GM19438 (cell line): ENCODE measurements at regions not wholly inside any gene's neighbourhood (a gene's known extent, or its start where the extent isn't known, plus 50 kb on each side); places are given as distances from the start of the nearest gene placed in this dataset.
"Not testable (repeated sequence)": the region's sequence is repeated elsewhere in the genome, so short reads cannot be mapped to it uniquely, and the experiment has no call there.

Source experiments
- ATAC-seq: cut with Tn5 transposase; IDR thresholded peaks from one replicate; pipeline ENCODE4 v1.9.1; 2021; ENCODE audit warnings: low read depth; ENCODE audit not compliant: unreplicated experiment

DNA sequence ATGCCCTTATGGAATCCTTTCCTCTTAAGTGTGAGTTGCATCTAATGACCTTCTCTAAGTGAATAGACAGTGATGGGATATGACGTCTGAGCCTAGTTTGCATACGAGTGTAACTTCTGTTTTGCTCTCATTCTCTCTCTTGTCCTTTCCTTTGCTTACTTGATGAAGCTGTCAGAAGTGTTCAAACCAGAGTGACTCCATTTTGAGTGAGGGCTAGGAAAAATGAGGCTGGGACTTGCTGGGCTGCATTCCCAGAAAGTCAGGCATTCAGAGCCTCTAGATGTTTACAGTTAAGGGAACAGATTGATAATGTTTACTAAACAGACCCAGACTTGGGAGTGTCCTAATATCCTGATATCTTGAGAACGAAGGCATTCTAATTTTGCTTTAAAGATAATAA is 311.2 kb upstream of the SOX4 start:
- not testable (repeated sequence) for ATAC-seq

DNA sequence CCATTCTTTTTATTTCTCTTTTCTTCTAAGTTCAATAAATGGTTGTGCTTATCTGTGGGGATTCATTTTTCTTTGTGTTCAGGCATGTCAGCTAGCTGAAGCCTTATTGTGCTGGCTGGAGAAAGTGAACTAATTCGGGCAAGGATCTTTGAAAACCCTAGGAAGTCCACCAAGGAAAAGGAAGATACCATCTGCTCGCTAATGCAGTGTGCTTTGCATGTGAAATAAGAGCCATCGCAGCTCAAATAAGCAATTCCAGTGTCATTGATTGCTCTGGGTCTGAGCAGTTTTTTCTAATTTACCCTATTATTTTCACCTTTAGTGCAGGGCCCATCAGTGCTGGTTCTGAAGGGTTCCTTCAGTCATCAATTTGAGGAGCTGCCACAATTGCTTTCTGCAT is 309.4 kb upstream of the SOX4 start:
- ATAC-seq, result no peak

DNA sequence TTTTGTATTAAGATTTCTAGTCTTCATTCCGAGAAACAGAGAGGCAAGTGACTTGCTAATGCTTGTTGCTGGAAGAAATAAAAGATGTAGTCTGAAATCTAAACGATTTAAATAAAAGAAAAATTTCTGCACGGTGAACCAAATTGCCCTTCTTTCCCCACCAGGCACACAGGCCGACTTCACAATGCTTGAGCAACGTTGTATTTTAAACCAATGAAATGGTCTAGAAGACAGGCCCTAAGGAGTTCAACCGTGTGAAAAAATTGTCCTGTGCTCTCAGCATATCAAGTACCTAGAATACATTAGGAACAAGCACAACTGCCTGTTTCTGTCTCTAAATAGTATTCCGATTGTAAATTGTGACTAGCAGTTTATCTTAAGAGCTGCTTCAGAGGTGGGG is 308.8 kb upstream of the SOX4 start:
- no peak for ATAC-seq

DNA sequence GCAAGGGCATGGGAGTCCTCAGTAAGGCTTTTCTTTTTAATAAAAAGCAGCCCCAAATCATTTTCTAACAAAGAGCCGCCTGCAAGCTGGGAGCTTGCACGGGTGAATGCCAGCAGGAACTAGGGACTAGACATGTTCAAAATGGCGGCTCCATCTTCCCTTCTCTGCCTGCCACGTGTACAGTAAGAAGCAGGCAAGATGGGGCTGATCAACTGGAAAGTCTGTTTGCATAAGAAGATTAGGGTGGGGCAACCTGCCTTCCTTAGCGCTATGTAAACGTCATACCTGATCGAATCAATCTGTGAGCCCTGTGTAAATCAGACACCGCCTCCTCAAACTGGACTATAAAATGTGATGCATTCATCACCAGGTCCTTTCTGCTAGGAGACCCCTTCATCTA is 299.4 kb upstream of the SOX4 start:
- ATAC-seq, result no peak

DNA sequence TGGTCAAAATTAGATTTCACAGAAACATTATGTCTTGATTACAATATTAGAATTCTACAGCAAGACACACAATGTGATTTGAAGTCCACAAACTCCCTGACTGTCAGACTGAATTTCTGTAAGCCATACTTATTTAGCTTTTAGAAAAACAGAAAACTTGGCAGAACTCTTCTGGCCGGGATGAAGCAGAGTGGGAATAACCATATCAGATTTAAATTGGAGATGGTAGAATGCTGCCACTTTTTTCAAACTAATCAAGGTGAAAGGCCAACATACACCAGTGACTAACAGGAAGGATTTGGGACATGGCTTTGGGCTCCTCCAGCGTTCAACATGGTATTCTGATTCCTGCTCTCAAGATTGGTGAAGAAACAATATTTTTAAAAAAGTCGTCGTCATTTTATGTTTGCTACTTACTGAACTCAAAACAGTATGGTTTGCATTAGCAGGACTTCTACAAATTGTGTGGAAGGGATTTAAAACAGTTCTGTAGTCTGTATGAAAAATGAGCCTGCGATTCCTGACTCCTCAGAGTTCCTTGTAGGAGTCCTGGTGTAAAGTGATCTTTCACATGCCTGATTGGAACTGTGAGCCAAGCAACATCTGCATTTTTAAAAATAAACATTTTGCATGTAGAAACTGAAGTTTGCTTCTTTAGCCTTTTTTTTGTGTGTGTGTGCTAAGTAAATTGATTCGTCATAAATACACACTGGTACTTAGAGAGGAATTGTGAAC is 297.9 kb upstream of the SOX4 start:
- ATAC-seq, result no peak

DNA sequence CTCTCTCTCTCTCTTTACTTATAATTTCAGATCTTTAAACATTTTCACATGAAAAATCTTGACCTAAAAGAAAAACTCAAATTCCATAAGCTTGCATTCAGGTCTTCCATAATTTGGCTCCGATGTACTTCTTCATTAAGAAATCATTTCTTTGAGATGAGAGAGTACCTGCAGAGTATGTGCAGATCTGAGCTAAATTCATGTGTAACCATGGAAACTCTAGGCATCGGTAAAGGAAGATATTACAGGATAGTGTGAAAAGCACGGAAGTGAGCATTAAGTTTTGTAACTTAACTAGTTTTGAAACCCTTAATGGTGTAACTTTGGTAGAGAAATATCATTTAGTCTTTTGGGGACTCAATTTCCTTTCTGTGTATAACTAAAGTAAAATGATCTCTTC is 295.9 kb upstream of the SOX4 start:
- ATAC-seq, result no peak

DNA sequence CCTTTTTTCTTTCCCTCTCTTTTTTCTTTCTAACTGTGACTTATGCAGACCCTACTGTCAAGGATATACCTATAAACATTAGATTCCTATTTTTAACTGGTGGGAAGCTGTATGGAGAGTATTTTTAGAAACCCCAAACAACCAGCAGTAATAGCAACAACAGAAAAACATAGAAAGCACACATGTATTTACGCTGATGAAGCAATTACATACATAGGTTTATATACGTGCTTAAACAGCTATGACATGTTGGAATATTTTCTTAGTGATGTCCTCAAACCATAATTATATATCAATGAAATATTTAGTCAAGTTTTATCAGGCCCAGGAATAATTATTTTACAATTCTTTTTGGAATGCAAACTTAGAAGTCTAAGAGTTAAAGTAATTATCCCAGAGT is 294.3 kb upstream of the SOX4 start:
- ATAC-seq, result no peak

DNA sequence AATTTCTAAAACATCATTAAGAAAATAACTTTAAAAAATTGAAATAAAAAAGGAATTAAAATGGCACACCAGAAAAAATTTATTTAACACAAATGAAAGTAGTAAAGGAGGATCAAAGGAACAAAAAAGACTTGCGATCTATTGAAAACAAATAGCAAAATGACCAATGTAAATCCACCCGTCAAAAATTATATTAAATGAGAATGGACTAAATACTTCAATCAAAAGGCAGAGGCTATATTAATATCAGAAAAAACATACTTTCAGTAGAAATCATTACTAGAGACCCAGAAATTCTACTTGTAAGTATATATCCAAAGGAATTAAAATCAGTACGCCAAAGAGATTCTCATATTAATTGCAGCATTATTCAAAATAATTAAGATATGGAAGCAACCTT is 293.1 kb upstream of the SOX4 start:
- ATAC-seq, result no peak

DNA sequence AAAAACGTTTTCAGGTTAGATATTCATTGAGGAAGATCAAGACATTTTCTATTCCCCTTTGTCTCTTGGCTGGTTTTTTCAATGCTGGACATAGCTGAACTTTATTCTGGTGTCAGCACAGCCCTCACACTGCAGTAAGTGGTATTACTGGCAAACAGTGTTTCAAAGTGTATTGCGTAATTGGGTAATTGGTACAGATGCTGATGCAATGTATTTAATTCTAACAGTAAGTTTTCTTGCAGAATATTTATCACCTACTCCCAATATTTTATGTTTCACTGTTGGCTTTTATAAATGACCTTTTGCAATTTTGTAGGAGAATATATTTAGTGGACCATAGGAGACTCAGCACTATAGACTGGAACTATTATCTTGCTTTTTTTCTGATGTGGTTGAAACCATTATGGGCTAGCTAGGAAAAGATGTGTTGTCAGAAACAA is 287.6 kb upstream of the SOX4 start:
- no peak for ATAC-seq

DNA sequence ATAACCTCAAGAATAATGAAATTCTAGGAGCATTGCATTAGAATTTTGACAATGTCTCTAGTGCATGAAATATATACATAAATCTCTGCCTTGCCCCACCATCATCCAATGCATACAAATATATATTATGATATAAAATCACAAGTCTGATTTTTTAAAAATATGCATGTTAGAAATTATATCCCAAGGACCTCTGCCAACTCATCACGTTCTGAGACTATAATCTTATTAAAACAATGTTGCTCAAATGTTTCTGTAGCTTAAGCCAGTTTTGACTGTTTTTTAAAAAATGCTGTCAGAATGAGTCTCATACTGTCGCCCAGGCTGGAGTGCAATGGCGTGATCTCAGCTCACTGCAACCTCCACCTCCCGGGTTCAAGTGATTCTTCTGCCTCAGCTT is 287.0 kb upstream of the SOX4 start:
- ATAC-seq, result no peak

DNA sequence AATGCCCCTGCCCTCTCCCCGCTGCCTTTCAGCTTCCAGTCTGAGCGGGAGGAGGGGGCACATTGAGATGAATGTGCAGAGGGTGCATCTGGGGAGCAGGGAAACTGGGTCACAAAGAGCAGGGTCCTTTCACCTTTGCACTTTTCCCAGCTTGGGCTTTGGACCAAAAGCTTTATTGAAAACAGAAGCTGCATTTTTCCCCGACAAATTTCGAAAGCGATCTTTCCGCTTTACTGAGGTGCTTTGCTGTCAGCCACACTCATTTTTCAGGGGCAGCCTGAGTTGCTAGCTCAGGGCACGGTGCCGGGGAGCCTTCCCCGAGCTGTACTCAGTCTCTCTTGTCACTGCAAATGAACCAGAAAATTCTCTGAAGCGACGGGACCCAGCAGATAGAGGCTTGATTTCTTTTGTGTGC is 283.7 kb upstream of the SOX4 start:
- no peak for ATAC-seq

DNA sequence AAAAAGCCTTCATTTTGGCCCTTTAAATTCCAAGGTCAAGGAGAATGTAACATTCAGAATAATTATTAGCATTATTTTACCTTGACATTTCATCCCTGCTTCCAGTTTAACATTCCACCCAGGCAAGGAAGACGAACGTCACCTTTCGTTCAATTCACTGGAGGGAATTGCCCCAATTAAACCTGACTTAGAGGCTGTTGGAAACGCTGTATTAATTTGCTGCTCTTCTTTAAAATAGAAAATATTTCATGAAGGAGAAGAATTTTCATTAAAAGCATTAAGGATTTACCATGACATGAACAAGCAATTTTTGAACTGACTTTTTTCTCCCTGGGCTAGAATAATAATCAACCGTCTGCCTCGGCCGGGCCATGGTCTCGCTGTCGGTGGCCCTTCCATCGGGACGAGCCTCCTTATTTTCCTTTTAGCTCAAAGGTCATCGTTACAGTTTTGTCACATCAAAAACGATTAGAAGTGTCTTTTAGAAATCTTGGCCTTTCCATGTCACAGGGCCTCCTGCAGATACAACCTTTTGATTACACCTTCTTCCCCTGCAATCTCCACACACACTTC is 282.9 kb upstream of the SOX4 start:
- ATAC-seq, result no peak

DNA sequence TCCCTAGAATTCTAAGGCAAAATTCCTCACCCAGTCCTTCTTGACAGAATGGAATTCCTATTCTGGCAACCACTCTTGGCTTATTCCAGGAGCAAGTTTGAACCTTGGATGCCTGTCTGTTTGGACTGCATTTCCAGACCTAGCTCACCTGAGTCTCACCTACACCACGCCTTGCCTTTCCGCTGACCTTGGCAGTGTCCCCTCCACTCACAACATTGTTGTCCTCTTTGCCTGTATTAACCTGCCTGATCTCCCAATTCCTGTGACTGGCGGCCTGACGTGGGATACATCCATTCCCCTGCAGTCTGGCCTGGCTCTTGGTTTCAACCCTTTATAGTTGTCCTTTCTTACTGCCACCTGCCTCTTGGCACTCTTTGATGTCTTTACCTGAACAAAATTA is 281.4 kb upstream of the SOX4 start:
- no peak for ATAC-seq

DNA sequence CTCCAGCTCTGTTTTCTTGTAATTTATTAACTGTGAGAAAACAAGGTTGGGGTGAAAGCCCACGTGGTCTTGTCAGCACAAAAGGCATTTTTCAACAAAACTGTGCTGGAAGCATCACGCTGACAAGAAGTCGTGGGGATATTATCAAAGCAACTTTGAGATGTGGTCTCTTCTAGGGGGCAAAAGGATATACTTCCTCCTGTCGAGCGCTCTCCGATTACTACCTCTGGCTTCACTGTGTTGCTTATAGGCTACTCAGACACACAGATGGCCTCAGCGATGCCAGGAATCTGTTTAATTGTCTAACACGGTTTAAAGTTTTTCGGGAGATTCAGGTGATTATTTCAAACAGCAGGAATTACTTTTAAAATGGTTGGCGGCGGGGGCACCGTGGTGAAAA is 275.9 kb upstream of the SOX4 start:
- no peak for ATAC-seq

DNA sequence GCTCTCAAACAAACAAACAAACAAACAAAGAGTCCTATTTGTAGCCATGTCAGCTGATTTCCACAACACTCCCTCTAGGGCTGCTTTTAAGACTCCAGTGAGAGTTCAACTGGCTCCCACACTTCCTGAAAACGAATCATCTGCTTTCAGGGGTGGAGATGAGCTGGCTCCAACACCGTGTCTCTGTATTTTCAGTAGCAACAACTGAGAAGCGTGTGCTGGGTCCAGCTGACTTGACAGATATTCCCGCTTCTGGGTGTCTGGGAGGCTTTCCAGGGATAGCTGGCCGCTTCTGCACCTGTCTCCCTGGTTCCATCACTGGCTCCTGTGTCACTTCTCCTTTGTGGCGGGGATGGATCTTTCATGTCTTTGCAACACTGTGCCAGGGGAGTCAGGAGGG is 272.5 kb upstream of the SOX4 start:
- no peak for ATAC-seq

DNA sequence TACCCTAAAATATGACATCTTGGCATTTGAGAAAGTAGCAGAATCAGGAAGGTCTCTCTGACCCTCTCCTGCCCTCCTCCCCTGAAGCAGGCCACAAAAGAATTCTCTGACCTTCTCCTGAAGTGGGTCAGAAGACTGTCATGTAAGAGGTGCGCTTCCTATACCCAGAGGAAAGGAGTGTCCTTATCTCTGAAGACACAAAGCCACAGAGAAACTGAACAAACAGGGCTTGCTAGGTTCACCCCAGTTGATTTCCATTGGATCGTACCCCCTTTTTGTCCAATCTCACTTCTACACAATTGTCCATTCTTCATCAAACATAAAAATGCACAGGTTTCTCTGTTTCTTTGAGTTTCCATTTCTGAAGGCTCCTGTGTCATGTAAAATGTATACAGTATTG is 272.0 kb upstream of the SOX4 start:
- no peak for ATAC-seq

DNA sequence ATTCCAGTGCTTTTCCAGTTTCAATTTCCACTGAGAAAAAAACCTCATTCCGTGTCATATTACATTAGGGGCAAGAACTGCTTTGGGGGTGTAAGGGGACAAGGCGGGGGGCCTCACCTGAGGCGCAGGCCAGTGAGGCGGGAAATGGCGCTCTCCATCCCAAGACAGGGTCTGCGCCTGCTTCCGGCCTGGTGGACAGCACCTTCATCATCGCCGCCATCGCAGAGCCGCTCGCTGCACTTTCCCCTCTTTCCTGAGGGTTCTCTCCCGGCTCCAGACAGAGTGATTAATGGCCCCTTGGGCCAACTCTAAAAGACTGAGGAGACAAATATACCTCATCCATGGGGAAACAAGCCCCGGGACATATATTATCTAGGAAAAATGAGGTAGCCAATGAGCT is 270.0 kb upstream of the SOX4 start:
- no peak for ATAC-seq

DNA sequence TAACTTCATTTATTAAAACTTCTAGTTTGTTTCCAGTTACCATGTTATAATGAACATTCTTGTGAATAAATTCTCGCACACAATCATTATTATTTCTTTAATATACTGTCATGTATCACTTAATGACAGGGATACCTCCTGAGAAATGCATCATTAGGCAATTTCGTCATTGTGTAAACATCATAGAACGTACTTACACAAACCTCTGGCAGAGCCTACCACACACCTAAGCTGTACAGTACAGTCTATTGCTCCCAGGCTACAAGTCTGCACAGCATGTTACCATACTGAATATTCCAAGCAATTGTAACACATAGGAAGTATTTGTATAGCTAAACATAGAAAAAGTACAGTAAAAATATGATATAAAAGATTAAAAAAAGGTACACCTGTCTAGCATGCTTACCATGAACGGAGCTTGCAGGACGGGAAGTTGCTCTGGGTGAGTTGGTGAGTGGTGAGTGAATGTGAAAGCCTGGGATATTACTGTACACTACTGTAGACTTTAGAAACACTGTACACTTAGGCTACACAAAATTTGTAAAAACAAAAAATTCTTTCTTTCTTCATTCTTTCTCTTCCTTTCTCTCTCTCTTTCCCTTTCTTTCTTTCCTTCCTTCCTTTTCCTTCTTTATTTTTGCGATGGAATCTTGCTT is 268.2 kb upstream of the SOX4 start:
- ATAC-seq, result no peak

DNA sequence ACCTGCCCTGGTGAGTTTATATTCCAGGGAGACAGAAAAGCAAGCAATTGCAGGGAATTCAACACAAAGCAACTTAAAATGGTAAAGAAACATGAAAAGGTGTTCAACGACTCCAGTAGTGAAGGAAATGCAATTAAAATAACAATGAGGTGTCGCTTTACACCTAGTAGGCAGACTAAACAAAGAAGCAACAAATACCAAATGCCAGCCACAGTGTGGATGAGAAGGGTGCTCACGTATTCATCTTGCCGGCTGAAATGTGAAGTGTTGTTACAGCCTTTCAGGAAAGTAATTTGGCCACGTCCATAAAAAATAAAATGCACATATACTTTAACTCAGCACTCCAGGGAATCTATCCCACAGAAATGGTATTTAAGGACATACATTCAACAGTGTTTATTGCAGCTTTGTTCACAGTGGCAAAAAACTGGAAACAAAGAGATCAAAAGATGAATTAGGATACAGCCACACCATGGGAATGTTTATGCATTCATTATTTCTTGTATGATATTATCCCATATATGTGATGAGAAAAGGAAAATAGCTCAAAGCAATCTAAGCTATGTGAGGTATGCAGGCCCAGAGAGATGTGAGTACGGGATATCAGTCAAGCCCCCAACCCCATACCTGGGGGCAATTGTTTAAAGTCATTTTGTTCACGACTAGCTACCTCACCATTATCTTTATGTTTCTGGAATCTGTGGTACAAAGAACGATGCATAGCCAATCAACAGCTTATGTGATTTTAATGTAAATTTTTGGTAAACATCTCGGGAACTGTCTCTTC is 266.0 kb upstream of the SOX4 start:
- ATAC-seq, result no peak

DNA sequence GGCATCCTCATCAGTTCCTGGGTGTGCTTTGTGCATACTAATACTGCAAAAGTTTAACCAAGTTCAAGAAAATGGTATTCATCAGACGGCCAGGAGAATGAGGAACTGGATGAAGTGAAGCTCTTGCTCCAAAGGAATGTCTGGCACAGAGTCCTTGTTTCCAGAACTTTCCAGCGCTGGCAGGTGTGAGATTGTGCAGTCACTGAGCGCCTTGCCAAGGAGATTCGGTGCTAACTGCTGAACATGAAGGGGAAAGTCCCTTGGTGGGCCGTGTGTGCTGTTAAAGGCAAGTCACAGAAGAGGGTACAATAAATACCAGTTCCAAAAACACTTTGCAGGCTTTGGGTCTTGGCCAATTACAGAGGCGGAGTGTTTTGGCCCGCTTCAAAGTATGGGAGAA is 262.3 kb upstream of the SOX4 start:
- no peak for ATAC-seq

DNA sequence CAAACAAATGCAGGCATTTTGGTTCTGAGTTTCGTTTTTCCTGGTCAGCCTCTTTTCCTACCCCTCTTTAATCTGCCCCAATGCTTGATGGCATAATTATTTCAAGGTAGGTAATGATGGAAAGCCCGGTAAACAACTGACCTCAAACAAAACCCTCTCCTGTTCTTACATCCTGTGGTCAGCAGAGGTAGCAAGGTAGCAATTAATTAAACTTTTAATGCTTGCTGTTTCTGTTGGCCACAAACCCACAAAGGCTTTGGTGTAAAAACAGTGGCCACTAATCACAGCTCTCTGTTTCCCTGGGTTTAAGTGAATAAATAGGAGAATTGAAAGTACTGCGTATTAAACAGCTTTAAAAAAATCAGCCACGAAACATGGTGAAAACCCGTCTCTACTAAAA is 261.5 kb upstream of the SOX4 start:
- ATAC-seq, result no peak
